Stimulated activated effector memory CD8-positive, alpha-beta T cell treated with anti-CD3 and anti-CD28 coated beads, Interleukin-12 subunit alpha, Interleukin-12 subunit beta, amount 100 ng/mL, for 72 hours (primary cell): ENCODE measurements at regions not wholly inside any gene's neighbourhood (a gene's known extent, or its start where the extent isn't known, plus 50 kb on each side); places are given as distances from the start of the nearest gene placed in this dataset.

Experiments used
- ATAC-seq: fragments of 150-1000 bp; cut with Tn5 transposase; 2 replicates; pipeline ENCODE4 v1.10.0; 2021
- DNase-seq, 2 donors: peaks; one replicate each; pipeline ENCODE4 v3.0.0; 2021 to 2022; ENCODE audit warnings: low spot score in 2 of 2
- H3K27ac Mint-ChIP-seq: one replicate; pipeline ENCODE4 v1.8.0; 2022; ENCODE audit warnings: mild to moderate bottlenecking, mixed read lengths
- H3K36me3 Mint-ChIP-seq: one replicate; pipeline ENCODE4 v1.8.0; 2022; ENCODE audit warnings: mild to moderate bottlenecking, mixed read lengths
- H3K4me1 Mint-ChIP-seq: one replicate; pipeline ENCODE4 v1.8.0; 2022; ENCODE audit warnings: mixed read lengths
- H3K4me3 Mint-ChIP-seq: one replicate; pipeline ENCODE4 v1.8.0; 2022; ENCODE audit warnings: mild to moderate bottlenecking, mixed read lengths
- H3K9me3 Mint-ChIP-seq: one replicate; pipeline ENCODE4 v1.8.0; 2022; ENCODE audit warnings: mixed read lengths

GRCh38 chr6:125499535-125499934, 197.8 kb upstream of the HDDC2 start:
- H3K4me3 Mint-ChIP-seq: no peak overlapping the region
- ATAC-seq: no peak
- DNase-seq: no peak
- no peaks in the 10 kb centered on the region for H3K4me1 Mint-ChIP-seq
- no peaks in the 10 kb centered on the region for H3K9me3 Mint-ChIP-seq
- H3K36me3 Mint-ChIP-seq: no peaks in the 10 kb centered on the region
- H3K27ac Mint-ChIP-seq: no peak overlapping the region

GRCh38 chr6:125503181-125503580, 201.4 kb upstream of the HDDC2 start:
- H3K4me1 Mint-ChIP-seq: no peaks in the 10 kb centered on the region
- H3K4me3 Mint-ChIP-seq: no peak overlapping the region
- no peak overlapping the region for H3K27ac Mint-ChIP-seq
- ATAC-seq (no peak), DNase-seq (no peak)
- H3K36me3 Mint-ChIP-seq: no peaks in the 10 kb centered on the region
- H3K9me3 Mint-ChIP-seq: no peaks in the 10 kb centered on the region

- ATAC-seq: no peak
These were observed 206.4 kb upstream of the HDDC2 start for GRCh38 chr6:125507987-125508655.

GRCh38 chr6:125508793-125509192, 207.0 kb upstream of the HDDC2 start:
- no peak for ATAC-seq
- Mint-ChIP-seq H3K4me1 (no peaks in the 10 kb centered on the region), H3K9me3 (no peaks in the 10 kb centered on the region), H3K36me3 (no peaks in the 10 kb centered on the region), H3K4me3 (no peak overlapping the region), H3K27ac (no peak overlapping the region)
- DNase-seq: no peak

More at GRCh38 chr6:125507987-125508655, 206.4 kb upstream of the HDDC2 start:
- H3K9me3 Mint-ChIP-seq: no peaks in the 10 kb centered on the region
- no peak overlapping the region for H3K4me3 Mint-ChIP-seq
- H3K36me3 Mint-ChIP-seq: no peaks in the 10 kb centered on the region
- H3K4me1 Mint-ChIP-seq: no peaks in the 10 kb centered on the region
- H3K27ac Mint-ChIP-seq: no peak overlapping the region
- no peak for DNase-seq

GRCh38 chr6:125509477-125509876, 207.7 kb upstream of the HDDC2 start:
- ATAC-seq (no peak), DNase-seq (no peak)
- H3K9me3 Mint-ChIP-seq: no peaks in the 10 kb centered on the region
- H3K27ac Mint-ChIP-seq: no peak overlapping the region
- H3K36me3 Mint-ChIP-seq: no peaks in the 10 kb centered on the region
- no peaks in the 10 kb centered on the region for H3K4me1 Mint-ChIP-seq
- no peak overlapping the region for H3K4me3 Mint-ChIP-seq

- no peak overlapping the region for H3K27ac Mint-ChIP-seq
- H3K4me3 Mint-ChIP-seq: no peak overlapping the region
- no peak for ATAC-seq
- H3K36me3 Mint-ChIP-seq: no peaks in the 10 kb centered on the region
- DNase-seq: no peak
- no peaks in the 10 kb centered on the region for H3K4me1 Mint-ChIP-seq
- no peaks in the 10 kb centered on the region for H3K9me3 Mint-ChIP-seq
These were observed 208.6 kb upstream of the HDDC2 start for GRCh38 chr6:125510405-125510804.

GRCh38 chr6:125511809-125512396, 210.1 kb upstream of the HDDC2 start:
- no peak for ATAC-seq
- H3K9me3 Mint-ChIP-seq: no peaks in the 10 kb centered on the region
- no peaks in the 10 kb centered on the region for H3K4me1 Mint-ChIP-seq
- H3K27ac Mint-ChIP-seq: no peak overlapping the region
- H3K4me3 Mint-ChIP-seq: no peak overlapping the region
- H3K36me3 Mint-ChIP-seq: no peaks in the 10 kb centered on the region
- DNase-seq: no peak

- H3K27ac Mint-ChIP-seq: no peak overlapping the region
- ATAC-seq (no peak), DNase-seq (no peak)
- no peaks in the 10 kb centered on the region for H3K4me1 Mint-ChIP-seq
- H3K4me3 Mint-ChIP-seq: no peak overlapping the region
- no peaks in the 10 kb centered on the region for H3K9me3 Mint-ChIP-seq
- no peaks in the 10 kb centered on the region for H3K36me3 Mint-ChIP-seq
These were observed 210.9 kb upstream of the HDDC2 start for GRCh38 chr6:125512621-125513020.

- H3K36me3 Mint-ChIP-seq: no peaks in the 10 kb centered on the region
- ATAC-seq (no peak), DNase-seq (no peak)
- no peaks in the 10 kb centered on the region for H3K9me3 Mint-ChIP-seq
- no peaks in the 10 kb centered on the region for H3K4me1 Mint-ChIP-seq
- no peak overlapping the region for H3K4me3 Mint-ChIP-seq
- no peak overlapping the region for H3K27ac Mint-ChIP-seq
These were observed 212.2 kb upstream of the HDDC2 start for GRCh38 chr6:125513978-125514377.

GRCh38 chr6:125516644-125517043, 214.9 kb upstream of the HDDC2 start:
- Mint-ChIP-seq H3K4me3 (no peak overlapping the region), H3K27ac (no peak overlapping the region), H3K36me3 (no peaks in the 10 kb centered on the region), H3K4me1 (no peaks in the 10 kb centered on the region), H3K9me3 (no peaks in the 10 kb centered on the region)
- DNase-seq (no peak), ATAC-seq (no peak)

GRCh38 chr6:125519367-125519766, 217.6 kb upstream of the HDDC2 start:
- Mint-ChIP-seq H3K27ac (no peak overlapping the region), H3K4me3 (no peak overlapping the region), H3K9me3 (no peaks in the 10 kb centered on the region), H3K4me1 (no peaks in the 10 kb centered on the region), H3K36me3 (no peaks in the 10 kb centered on the region)
- ATAC-seq (no peak), DNase-seq (no peak)

GRCh38 chr6:125524356-125524755, 222.6 kb upstream of the HDDC2 start:
- Mint-ChIP-seq H3K9me3 (no peaks in the 10 kb centered on the region), H3K36me3 (no peaks in the 10 kb centered on the region)
- no peak for ATAC-seq

GRCh38 chr6:125526007-125526720, 223.3 kb upstream of the HEY2 start:
- DNase-seq: no peak
- no peak overlapping the region for H3K4me3 Mint-ChIP-seq
- no peaks in the 10 kb centered on the region for H3K4me1 Mint-ChIP-seq
- ATAC-seq: no peak
- no peak overlapping the region for H3K27ac Mint-ChIP-seq
- H3K36me3 Mint-ChIP-seq: no peaks in the 10 kb centered on the region
- no peaks in the 10 kb centered on the region for H3K9me3 Mint-ChIP-seq

More at GRCh38 chr6:125524356-125524755, 222.6 kb upstream of the HDDC2 start:
- no peak overlapping the region for H3K27ac Mint-ChIP-seq
- H3K4me1 Mint-ChIP-seq: no peaks in the 10 kb centered on the region
- H3K4me3 Mint-ChIP-seq: no peak overlapping the region
- DNase-seq: no peak

- Mint-ChIP-seq H3K4me3 (no peak overlapping the region), H3K36me3 (no peaks in the 10 kb centered on the region), H3K9me3 (no peaks in the 10 kb centered on the region), H3K27ac (no peak overlapping the region), H3K4me1 (no peaks in the 10 kb centered on the region)
- DNase-seq (no peak), ATAC-seq (peak; percentile 24)
These were observed 220.8 kb upstream of the HEY2 start for GRCh38 chr6:125528621-125529041.

- H3K9me3 Mint-ChIP-seq: no peaks in the 10 kb centered on the region
- DNase-seq (no peak), ATAC-seq (no peak)
- H3K36me3 Mint-ChIP-seq: no peaks in the 10 kb centered on the region
- no peak overlapping the region for H3K27ac Mint-ChIP-seq
- no peak overlapping the region for H3K4me3 Mint-ChIP-seq
- no peaks in the 10 kb centered on the region for H3K4me1 Mint-ChIP-seq
These were observed 220.4 kb upstream of the HEY2 start for GRCh38 chr6:125529061-125529460.
